ENCODE measurements at regions not wholly inside any gene's neighbourhood (a gene's known extent, or its start where the extent isn't known, plus 50 kb on each side); places are given as distances from the start of the nearest gene placed in this dataset.
"Not testable (repeated sequence)": the region's sequence is repeated elsewhere in the genome, so short reads cannot be mapped to it uniquely, and the experiment has no call there.

DNA sequence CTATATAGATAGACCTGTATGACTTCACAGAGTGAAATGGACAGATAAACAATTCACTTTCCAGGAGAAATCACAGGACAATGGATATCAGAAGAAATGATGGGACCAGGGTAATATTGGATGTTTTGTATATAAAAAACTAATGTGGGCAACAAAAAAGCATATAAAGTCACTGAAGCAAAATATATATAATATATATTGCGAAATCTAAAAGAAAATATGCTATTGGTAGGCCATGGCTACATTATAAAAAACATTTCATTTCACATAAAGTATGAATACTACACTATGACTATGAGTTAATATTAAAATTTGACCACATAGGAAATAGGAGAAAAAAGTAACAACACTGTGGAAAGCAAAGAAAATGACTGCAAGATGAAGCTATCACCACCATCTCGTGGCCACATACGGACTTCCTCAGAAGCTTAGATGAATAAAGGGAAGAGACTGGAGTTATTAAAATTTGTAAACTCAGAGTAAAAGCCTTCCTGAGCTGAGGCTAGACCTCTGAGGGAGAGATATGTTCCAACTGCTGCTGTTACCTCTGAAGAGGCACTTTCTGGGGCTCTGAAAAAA, 115.8 kb downstream of the SYT15B start:
- not testable (repeated sequence) for DNase-seq (ENCODE audit: extremely low read depth in 1 of 11, low read depth in 9 of 11, low spot score in 4 of 11)

DNA sequence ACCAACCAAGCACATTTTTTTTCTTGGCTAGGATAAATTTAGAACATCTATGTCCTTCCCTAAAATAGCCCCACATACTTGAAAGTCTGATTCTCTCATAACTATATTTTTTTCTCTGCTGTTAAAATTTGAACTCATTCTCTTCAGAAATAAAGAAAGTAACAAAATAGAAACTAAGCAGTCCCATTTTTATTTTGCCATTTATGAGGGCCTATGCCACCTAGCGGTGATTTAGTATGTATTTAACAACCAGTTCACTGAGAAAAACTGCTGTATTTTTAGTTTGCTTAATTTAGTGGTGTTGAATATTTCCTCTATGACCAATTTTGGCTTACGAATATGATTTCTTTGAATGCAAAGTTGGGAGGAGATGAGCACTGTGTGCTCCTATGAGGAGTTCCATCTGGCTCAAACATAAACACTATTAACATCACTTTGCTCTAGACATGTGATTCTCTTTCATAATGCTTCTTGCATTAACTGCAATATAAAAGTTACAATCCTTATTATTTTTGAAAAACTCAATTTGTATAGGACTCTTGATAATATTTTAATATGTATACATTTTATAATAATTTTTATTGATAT, 116.6 kb downstream of the SYT15B start:
- peak in 3 of 11 donors; percentile 8 to 31 (median 21) for DNase-seq (ENCODE audit: extremely low read depth in 1 of 11, low read depth in 9 of 11, low spot score in 4 of 11)

DNA sequence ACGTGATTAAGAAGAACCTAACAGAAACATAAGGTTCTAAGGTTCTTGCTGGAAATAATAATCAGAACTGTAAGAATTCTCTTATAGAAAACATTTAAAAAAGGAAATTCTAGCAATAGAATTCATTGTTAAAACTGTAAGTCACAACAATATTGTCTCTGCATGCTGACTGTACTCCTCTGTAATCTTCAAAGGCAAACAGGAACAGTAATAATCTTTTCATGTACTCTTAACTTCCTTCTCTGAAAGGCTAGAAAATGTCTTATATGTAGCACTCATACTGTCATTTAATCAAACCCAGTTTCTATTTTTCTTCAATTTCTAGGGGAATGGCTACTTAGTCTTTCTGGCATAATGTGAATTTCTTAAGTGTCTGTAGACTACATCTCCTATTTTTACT, 103.5 kb upstream of the AGAP9 start:
- not testable (repeated sequence) for DNase-seq (ENCODE audit: extremely low read depth in 1 of 11, low read depth in 9 of 11, low spot score in 4 of 11)

DNA sequence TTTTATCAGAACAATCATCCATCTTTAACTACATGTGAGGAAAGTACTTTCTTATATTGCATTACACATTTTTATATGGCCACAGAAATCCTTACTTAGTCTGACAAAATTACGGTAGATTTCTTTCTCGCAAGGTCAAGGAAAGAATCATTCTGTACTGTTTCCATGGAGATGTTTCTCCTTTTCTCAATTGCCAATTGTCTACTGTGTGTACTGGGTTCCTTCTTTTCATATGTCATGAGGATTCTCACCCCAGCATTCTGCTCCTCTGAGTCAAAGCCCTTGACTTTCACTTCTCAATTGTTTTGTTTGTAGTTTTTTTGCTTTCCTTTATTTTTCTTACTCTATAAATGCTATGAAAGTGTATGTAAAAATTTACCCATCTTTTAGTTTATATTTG, 99.3 kb upstream of the AGAP9 start:
- not testable (repeated sequence) for DNase-seq (ENCODE audit: extremely low read depth in 1 of 11, low read depth in 9 of 11, low spot score in 4 of 11)

DNA sequence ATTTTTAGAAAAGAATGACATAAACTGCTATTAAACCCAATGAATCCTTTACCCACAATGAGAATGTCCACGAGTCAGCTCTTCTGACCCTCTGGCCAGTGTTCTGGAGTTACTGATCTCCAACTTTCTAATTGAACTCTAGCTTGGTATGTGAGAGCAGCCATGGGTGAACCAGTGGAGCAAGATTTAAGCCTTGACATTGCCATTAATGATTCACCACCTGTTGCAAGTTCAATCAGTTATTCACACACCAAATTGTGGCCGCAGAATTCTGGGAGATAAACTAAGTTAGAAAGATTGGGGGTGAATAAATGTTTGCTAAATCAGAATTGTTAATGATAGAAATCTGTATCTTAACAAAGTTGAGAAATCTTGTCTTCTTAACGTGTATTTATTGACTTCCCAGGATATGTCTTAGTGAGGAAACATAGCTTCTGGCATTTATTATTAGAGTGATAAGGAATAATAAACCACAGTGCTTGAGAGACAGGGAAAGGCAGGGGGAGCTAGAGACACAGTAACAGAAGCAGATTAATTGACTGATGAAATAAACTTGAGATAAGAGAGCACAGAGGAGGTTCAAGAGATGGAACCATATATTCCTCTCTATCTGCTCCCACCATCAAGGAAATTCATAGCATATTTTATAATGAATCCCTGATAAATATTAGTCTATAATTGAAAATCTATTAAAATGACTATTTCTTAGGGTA, 96.0 kb upstream of the AGAP9 start:
- DNase-seq (ENCODE audit: extremely low read depth in 1 of 11, low read depth in 9 of 11, low spot score in 4 of 11), result peak in 4 of 11 donors; percentile 9 to 49 (median 22)

DNA sequence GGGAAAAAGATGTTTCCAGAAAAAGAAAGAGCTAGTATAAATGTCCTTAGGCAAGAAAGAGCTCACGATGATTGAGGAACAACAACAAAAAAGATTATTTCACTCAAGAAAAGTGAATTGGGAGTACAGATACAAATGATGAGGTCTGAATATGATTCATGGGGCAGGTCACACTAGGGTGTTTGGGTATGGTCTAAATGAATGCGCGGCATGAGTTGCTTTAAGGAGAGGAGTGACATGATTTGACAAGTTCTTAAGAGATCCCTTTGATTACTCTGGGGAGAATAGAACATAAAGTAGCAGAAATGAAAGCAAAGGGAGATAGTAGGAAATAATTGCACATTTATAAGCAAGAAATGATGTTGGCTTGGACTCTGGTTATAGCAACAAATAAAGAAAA, 85.9 kb upstream of the AGAP9 start:
- DNase-seq (ENCODE audit: extremely low read depth in 1 of 11, low read depth in 9 of 11, low spot score in 4 of 11), result not testable (repeated sequence)

DNA sequence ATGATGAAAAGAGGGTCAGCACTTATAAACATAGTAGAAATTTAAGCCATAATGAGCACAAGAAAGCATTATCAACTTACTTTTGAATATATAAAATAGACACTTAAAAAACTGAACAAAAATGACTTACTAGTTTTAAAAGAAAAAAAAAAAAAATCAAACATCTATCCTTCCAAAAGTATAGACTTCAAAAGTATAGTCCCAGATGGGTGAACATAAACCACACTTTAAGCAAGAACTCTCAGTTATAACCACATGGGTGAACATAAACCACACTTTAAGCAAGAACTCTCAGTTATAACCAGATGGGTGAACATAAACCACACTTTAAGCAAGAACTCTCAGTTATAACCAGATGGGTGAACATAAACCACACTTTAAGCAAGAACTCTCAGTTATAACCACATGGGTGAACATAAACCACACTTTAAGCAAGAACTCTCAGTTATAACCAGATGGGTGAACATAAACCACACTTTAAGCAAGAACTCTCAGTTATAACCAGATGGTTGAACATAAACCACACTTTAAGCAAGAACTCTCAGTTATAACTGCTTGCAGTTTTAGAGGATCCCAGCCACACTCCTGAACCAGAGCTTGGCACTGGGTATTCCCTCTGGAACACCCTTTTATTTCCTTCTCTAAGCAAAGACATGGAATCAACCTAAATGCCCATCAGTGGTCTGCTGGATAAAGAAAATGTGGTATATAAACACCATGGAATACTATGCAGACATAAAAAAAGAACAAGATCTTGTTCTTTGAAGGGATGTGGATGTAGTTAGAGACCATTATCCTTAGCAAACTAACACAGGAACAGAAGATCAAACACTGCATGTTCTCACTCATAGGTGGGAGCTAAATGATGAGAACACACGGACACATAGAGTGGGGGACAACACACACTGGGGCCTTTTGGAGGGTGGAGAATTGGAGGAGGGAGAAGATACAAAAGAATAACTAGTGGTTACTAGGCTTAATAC, 82.6 kb upstream of the AGAP9 start:
- not testable (repeated sequence) for DNase-seq (ENCODE audit: extremely low read depth in 1 of 11, low read depth in 9 of 11, low spot score in 4 of 11)

DNA sequence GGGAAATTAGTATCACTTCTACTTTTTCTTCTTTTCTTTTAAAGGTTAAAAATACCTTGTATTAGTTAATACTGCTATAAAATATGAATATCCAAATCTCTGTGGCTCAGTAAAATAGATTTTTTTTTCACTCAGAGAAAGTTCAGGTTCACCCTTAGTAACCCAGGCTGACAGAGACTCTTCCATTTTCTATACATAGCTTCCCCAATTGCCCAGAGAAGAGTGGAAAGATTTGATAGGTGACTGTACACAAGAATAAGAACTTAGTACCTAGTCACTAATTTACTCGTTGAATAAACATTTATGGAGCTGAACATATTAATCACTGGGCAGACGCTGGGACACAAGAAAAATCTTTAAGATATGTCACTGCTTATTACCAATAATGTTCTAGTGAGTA, 77.2 kb upstream of the AGAP9 start:
- not testable (repeated sequence) for DNase-seq (ENCODE audit: extremely low read depth in 1 of 11, low read depth in 9 of 11, low spot score in 4 of 11)

DNA sequence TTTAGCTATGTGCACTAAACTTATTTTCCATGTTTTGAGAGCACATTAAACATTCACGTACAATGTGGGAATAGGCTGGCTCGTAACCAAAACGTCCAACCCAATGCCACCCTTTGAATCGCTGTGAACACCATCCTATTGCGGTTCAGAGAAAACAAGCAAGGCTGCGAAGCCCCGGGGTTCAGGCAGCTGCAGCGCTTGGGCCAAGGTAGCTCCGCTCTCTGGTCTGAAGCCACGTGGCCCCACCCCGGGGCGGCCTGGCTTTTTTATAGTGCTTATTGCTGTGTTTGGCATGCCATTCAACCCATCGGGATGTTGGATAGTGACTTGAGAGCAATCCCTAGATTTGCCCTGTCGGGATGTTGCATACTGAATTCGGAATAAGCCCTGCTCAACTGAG, 76.7 kb upstream of the AGAP9 start:
- not testable (repeated sequence) for DNase-seq (ENCODE audit: extremely low read depth in 1 of 11, low read depth in 9 of 11, low spot score in 4 of 11)

DNA sequence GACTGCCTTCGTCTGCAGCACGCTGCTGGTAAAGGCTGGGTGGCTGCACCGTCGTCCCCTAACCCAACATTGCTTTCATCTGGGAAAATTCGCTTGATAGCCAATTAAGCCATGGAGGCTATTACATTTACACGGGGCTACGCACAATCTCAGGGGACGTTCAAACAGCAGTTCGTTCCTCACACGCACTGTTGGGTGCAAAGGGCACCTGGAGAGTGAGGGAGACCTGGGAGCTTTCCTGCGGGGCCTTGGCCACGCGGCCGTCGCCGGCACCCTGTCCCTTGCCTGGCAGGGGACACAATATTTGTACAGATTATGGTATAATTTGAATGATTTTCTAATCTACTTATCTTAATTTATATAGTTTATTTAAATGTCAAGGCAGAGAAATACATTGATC, 76.2 kb upstream of the AGAP9 start:
- not testable (repeated sequence) for DNase-seq (ENCODE audit: extremely low read depth in 1 of 11, low read depth in 9 of 11, low spot score in 4 of 11)

DNA sequence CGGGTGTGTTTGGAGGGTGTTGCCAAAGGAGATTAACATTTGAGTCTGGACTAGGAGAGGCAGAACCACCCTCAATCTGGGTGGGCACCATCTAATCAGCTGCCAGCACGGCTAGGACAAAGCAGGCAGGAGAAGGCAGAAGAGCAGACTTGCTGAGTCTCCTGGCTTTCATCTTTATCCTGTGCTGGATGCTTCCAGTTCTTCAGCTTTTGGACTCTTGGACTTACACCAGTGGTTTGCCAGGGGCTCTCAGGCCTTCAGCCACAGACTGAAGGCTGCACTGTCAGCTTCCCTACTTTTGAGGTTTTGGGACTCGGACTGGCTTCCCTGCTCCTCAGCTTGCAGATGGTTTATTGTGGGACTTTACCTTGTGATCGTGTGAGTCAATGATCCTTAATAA, 70.4 kb upstream of the AGAP9 start:
- not testable (repeated sequence) for DNase-seq (ENCODE audit: extremely low read depth in 1 of 11, low read depth in 9 of 11, low spot score in 4 of 11)

DNA sequence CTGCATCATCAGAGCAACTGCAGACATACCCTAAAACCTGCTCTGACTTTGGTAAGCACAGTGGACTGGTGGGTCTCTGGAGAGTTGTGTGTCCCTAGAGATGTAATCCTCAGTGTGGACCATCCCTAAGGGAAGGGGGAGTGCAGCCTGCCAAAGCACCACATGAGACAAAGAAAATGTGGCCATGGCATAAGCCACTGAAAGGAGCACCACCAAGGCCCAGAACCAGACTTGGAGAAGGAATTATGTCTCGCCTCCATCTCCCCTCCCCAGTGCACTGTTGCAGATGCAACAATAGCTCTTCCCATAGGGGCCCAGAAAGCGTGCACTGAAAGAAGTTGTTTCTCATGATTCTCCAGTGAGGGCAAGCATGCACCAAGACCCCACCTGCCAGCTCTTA, 69.7 kb upstream of the AGAP9 start:
- DNase-seq (ENCODE audit: extremely low read depth in 1 of 11, low read depth in 9 of 11, low spot score in 4 of 11), result not testable (repeated sequence)

DNA sequence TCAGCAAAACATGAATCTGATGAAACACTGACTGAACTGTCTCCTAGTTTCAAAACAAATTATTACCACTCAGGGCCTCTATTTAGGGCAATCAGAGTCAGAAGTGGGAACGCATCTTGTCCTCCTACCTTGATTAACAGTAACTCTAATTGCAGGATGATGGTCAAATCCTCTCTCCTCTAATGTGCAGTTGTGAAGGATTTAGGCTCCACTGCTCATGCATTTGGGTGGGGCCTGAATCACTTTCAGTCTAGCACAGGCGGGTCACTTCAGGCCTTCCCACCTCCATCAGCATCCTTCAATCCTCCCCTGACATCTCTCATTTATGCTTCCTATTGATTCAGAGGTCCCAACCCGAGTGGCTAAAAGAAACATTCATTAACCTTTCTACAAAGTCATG, 67.5 kb upstream of the AGAP9 start:
- not testable (repeated sequence) for DNase-seq (ENCODE audit: extremely low read depth in 1 of 11, low read depth in 9 of 11, low spot score in 4 of 11)

DNA sequence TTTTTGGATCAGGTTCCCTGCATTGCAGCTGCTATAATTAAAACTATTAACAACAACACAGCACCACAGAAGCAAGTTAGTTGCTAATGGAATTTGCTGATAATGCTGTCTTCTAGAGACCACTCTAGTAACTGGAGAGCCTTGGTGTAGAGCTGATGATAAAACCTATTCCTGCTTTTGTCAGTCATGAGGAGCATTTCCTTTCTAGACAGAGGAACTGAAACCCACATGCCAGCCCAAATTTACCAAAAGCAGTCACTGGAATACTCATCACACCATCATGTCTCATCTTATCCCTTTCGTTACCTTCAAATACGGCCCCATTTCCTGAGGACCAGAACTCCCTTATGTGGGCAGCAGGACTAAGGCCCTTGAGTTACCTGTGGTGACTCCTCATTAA, 67.1 kb upstream of the AGAP9 start:
- DNase-seq (ENCODE audit: extremely low read depth in 1 of 11, low read depth in 9 of 11, low spot score in 4 of 11), result not testable (repeated sequence)

DNA sequence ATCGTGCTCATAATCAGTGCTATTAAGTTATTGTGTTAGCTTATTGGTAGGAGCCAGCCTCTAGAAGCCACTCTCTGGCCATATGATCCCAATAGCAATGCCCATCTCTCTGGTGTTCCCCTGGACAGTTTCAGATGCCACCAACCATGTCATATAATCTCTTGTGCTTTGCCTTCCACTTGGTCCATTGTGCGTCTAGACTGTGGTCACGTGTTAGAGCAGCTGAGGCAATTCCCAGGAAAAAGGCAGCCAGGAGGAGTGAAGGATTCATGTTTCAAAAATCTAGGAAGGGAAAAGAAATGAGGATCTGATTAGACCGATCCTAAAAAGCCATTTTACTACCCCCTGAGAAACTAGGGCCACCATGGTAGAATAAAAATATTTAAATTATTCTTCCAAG, 58.6 kb upstream of the AGAP9 start:
- DNase-seq (ENCODE audit: extremely low read depth in 1 of 11, low read depth in 9 of 11, low spot score in 4 of 11), result not testable (repeated sequence)

DNA sequence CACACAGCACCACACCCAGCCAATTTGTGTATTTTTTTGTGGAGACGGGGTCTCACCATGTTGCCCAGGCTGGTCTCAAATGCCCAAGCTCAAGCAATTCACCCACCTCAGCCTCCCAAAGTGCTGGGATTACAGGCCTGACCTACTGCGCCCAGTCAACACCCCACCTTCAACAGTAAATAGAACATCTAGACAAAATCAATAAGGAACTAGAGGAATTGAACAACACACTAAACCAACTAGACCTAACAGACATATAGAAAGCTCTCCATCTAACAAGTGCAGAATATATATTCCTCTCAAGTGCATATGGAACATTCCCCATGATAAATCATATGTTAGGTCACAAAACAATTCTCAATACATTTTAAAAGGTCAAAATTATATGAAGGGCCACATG, 56.6 kb upstream of the AGAP9 start:
- DNase-seq (ENCODE audit: extremely low read depth in 1 of 11, low read depth in 9 of 11, low spot score in 4 of 11), result not testable (repeated sequence)

DNA sequence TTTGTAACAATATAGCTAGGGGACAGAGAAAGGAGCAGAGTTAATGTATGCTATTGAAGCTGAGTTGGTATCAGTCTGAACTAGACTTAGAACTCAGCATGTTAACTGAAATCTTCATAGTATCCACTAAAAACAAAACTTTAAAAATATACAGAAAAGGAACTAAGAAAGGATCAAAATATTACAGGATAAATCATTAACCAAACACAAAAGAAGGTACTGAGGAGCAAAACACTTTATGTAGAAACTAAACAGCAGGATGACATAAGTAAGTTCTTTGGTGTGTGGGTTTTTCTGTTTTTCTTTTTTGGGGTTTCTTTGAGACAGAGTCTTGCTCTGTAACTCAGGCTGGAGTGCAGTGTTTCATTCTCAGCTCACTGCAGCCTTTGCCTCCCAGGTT, 55.1 kb upstream of the AGAP9 start:
- not testable (repeated sequence) for DNase-seq (ENCODE audit: extremely low read depth in 1 of 11, low read depth in 9 of 11, low spot score in 4 of 11)

Measured in renal cortex interstitium (tissue), 11 donors.